ENCODE measurements at regions not wholly inside any gene's neighbourhood (a gene's known extent, or its start where the extent isn't known, plus 50 kb on each side); places are given as distances from the start of the nearest gene placed in this dataset.

DNA sequence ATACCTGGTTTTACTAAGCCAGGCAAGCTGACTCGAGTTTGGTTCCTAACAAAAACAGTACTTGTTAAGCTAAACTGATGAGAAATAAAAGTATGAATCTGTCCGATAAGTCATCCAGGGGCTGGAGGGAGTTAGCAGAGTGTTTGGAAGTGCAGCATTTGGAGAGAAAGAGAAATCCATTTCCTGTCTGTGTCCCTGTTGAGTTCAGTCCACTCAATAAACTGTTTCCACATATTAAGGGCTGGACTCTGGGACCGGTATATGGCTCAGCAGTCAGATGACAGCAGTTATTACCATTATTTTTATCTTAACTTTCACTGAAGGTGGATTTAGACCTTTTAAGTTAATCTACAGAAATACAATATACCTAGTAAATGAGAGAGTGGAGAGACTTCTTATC is 130.6 kb upstream of the ADRA1B start:
- no peak for TF ChIP-seq FOXP2 (optimal IDR thresholded peaks at IDR 0.05; ENCODE audit: borderline replicate concordance, extremely low read depth, extremely low read length, insufficient read depth)
- no peak for TF ChIP-seq POLR2AphosphoS5 (IDR thresholded peaks at IDR 0.05; ENCODE audit: low read depth, low read length)
- no peak for TF ChIP-seq TAF1 (IDR thresholded peaks at IDR 0.05; ENCODE audit: borderline replicate concordance, insufficient read depth, low read length)
